ENCODE measurements at regions not wholly inside any gene's neighbourhood (a gene's known extent, or its start where the extent isn't known, plus 50 kb on each side); places are given as distances from the start of the nearest gene placed in this dataset.

DNA sequence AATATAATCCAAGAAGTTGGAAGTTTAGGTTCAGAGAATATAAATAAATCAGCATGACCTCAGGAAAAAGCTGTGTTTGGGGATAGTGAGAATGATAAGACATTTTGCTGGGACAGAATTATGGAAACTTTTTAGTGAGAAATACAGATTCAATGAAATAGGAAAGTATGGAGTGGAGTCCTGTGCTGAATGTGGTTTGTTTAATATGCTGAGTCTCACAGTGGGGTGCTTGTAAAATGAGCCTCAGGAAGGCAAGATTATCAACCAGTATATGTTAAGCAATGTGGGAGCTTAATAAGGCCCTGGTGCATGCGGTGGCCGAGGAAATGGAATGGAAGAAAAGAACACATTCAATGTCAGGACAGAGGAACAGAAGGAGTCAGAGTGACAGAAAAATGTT is 1554.7 kb upstream of the TENM3 start:
- DNase-seq (no peak), ATAC-seq (replicated peaks in 1 of 4) (no peak)
- Histone ChIP-seq H3K4me3 (ENCODE audit: control insufficient read depth in 1 of 2, extremely low read depth in 1 of 2, low read length in 1 of 2) (no peak overlapping the region), H3K36me3 (ENCODE audit: control insufficient read depth in 2 of 2, extremely low read depth in 1 of 2, insufficient read depth in 1 of 2, low read length in 1 of 2) (no peaks in the 10 kb centered on the region), H3K9me3 (no peaks in the 10 kb centered on the region), H3K27me3 (replicated peaks in 1 of 2; ENCODE audit: control insufficient read depth in 2 of 2, extremely low read depth in 1 of 2, insufficient read depth in 2 of 2, low read length in 1 of 2) (no peaks in the 10 kb centered on the region), H3K27ac (ENCODE audit: low read length) (no peak overlapping the region), H3K4me1 (ENCODE audit: control insufficient read depth in 1 of 2, extremely low read depth in 1 of 2, insufficient read depth in 2 of 2, low read length in 2 of 2) (no peaks in the 10 kb centered on the region)
- H3K9me3 Mint-ChIP-seq: peaks cover 0 to 14% (median 4%) of the 10 kb centered on the region in 3 donors
- no peaks in the 10 kb centered on the region for H3K4me1 Mint-ChIP-seq
- no peaks in the 10 kb centered on the region for H3K27me3 Mint-ChIP-seq
- no peak overlapping the region for H3K4me3 Mint-ChIP-seq
- CTCF ChIA-PET: no interaction called here
- H3K27ac Mint-ChIP-seq: no peak overlapping the region
- 94% methylated on average over 2 of the region's 2 CpGs for WGBS (ENCODE audit: insufficient coverage)
- no peaks in the 10 kb centered on the region for H3K36me3 Mint-ChIP-seq
- POLR2A ChIA-PET: no interaction called here

DNA sequence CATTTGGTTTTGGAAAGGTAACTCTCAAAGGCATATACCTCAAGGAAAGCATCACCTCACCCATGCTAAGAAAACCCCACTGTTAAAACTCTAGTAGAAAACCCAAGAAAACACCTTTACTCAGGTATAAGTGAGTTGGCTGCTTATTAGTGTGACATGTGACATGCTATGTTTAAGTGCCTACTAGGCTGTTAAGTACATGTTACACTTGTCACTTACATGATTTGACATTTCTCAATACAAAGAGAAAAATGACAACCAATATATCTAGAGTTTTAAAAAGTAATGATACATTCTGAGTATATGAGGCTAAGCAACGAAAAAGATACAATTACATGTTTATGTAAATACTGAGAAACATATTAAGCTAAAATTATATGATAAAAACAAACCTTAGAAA is 1548.3 kb upstream of the TENM3 start:
- no peaks in the 10 kb centered on the region for H3K4me1 Mint-ChIP-seq
- no peak overlapping the region for H3K4me3 Mint-ChIP-seq

DNA sequence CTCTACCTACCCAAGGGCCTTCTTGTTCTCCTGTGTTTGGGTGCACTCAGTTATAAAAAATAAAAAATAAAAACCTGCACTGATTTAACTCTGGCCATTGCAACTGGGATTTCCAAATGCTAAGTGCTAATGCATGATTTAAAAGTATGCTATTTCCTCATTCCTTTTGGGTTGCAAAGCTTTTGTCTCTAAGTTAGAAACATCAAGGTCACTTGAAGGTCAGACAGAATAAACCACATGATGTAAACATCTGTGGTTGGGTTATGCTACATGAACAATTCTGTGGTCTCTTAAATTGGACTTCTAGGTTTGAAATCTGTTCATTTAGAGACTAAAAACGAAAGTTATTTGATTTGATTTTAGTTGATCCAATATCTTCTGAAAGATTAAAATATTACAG is 1547.4 kb upstream of the TENM3 start:
- no peak overlapping the region for H3K4me3 ChIP-seq (ENCODE audit: control insufficient read depth in 1 of 2, extremely low read depth in 1 of 2, low read length in 1 of 2)
- H3K9me3 ChIP-seq: no peaks in the 10 kb centered on the region
- H3K36me3 ChIP-seq (ENCODE audit: control insufficient read depth in 2 of 2, extremely low read depth in 1 of 2, insufficient read depth in 1 of 2, low read length in 1 of 2): no peaks in the 10 kb centered on the region
- Mint-ChIP-seq H3K4me1 (no peaks in the 10 kb centered on the region), H3K9me3 (peaks cover 2 to 11% (median 10%) of the 10 kb centered on the region in 3 donors), H3K27me3 (no peaks in the 10 kb centered on the region), H3K36me3 (no peaks in the 10 kb centered on the region), H3K27ac (no peak overlapping the region), H3K4me3 (no peak overlapping the region)
- ATAC-seq (replicated peaks in 1 of 4): no peak
- H3K4me1 ChIP-seq (ENCODE audit: control insufficient read depth in 1 of 2, extremely low read depth in 1 of 2, insufficient read depth in 2 of 2, low read length in 2 of 2): no peaks in the 10 kb centered on the region
- ChIA-PET POLR2A (no interaction called here), CTCF (no interaction called here)
- WGBS (ENCODE audit: insufficient coverage): no CpG with 5 or more reads among the region's 1 CpG
- DNase-seq: no peak
- no peaks in the 10 kb centered on the region for H3K27me3 ChIP-seq (replicated peaks in 1 of 2; ENCODE audit: control insufficient read depth in 2 of 2, extremely low read depth in 1 of 2, insufficient read depth in 2 of 2, low read length in 1 of 2)
- H3K27ac ChIP-seq (ENCODE audit: low read length): no peak overlapping the region

More for the DNA sequence above, 1548.3 kb upstream of the TENM3 start:
- Mint-ChIP-seq H3K27me3 (no peaks in the 10 kb centered on the region), H3K36me3 (no peaks in the 10 kb centered on the region), H3K9me3 (peaks cover 2 to 11% (median 10%) of the 10 kb centered on the region in 3 donors), H3K27ac (no peak overlapping the region)
- Histone ChIP-seq H3K36me3 (ENCODE audit: control insufficient read depth in 2 of 2, extremely low read depth in 1 of 2, insufficient read depth in 1 of 2, low read length in 1 of 2) (no peaks in the 10 kb centered on the region), H3K27me3 (replicated peaks in 1 of 2; ENCODE audit: control insufficient read depth in 2 of 2, extremely low read depth in 1 of 2, insufficient read depth in 2 of 2, low read length in 1 of 2) (no peaks in the 10 kb centered on the region), H3K4me1 (ENCODE audit: control insufficient read depth in 1 of 2, extremely low read depth in 1 of 2, insufficient read depth in 2 of 2, low read length in 2 of 2) (no peaks in the 10 kb centered on the region), H3K4me3 (ENCODE audit: control insufficient read depth in 1 of 2, extremely low read depth in 1 of 2, low read length in 1 of 2) (no peak overlapping the region), H3K9me3 (no peaks in the 10 kb centered on the region), H3K27ac (ENCODE audit: low read length) (no peak overlapping the region)
- WGBS (ENCODE audit: insufficient coverage): no CpG with 5 or more reads among the region's 1 CpG
- POLR2A ChIA-PET: no interaction called here
- CTCF ChIA-PET: no interaction called here
- ATAC-seq (replicated peaks in 1 of 4) (no peak), DNase-seq (no peak)

DNA sequence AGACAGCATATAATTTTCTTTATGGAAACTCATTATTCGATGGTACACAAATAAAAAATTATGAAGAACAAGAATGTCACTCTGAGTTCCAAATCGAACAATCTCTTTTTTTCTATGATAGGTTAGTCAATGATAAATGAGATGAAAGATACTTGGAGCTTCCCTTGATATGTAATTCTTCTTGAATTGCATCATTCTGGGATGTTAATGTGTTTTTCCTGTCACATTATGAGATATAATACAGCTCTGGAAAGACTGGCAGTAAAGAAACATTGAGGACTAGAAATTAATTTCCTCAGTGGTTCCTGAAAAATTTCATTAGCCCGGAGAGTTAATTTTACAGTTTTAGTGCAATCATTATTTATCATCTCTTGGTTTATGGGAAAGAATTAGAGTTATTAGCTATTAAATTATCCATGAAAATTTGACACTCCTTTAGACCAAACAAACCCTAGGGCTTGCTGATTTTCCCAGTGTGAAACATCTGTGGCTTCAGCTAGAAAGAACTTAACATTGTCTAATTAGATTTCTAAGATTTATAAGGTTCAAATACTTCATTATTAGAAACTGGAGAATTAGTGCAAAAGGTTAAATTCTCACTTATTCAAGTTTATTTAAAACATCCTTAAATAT is 1546.6 kb upstream of the TENM3 start:
- no peak for ATAC-seq (replicated peaks in 1 of 4)
- H3K4me3 Mint-ChIP-seq: no peak overlapping the region
- ChIA-PET CTCF (interaction anchor here in 1 of 2 donors (0.6 kb wide), 1 partner anchor 338 kb away, joined by 3 read pairs; no protein-coding TSS in a partner anchor), POLR2A (no interaction called here)
- no peaks in the 10 kb centered on the region for H3K9me3 ChIP-seq
- no peak overlapping the region for H3K27ac Mint-ChIP-seq
- H3K4me1 Mint-ChIP-seq: no peaks in the 10 kb centered on the region
- WGBS (ENCODE audit: insufficient coverage): no CpG with 5 or more reads among the region's 3 CpGs
- no peaks in the 10 kb centered on the region for H3K27me3 Mint-ChIP-seq
- H3K27me3 ChIP-seq (replicated peaks in 1 of 2; ENCODE audit: control insufficient read depth in 2 of 2, extremely low read depth in 1 of 2, insufficient read depth in 2 of 2, low read length in 1 of 2): no peaks in the 10 kb centered on the region
- peaks cover 2 to 11% (median 10%) of the 10 kb centered on the region in 3 donors for H3K9me3 Mint-ChIP-seq
- no peaks in the 10 kb centered on the region for H3K36me3 Mint-ChIP-seq
- no peaks in the 10 kb centered on the region for H3K36me3 ChIP-seq (ENCODE audit: control insufficient read depth in 2 of 2, extremely low read depth in 1 of 2, insufficient read depth in 1 of 2, low read length in 1 of 2)
- H3K4me1 ChIP-seq (ENCODE audit: control insufficient read depth in 1 of 2, extremely low read depth in 1 of 2, insufficient read depth in 2 of 2, low read length in 2 of 2): no peaks in the 10 kb centered on the region
- H3K27ac ChIP-seq (ENCODE audit: low read length): no peak overlapping the region
- no peak for DNase-seq
- no peak overlapping the region for H3K4me3 ChIP-seq (ENCODE audit: control insufficient read depth in 1 of 2, extremely low read depth in 1 of 2, low read length in 1 of 2)

DNA sequence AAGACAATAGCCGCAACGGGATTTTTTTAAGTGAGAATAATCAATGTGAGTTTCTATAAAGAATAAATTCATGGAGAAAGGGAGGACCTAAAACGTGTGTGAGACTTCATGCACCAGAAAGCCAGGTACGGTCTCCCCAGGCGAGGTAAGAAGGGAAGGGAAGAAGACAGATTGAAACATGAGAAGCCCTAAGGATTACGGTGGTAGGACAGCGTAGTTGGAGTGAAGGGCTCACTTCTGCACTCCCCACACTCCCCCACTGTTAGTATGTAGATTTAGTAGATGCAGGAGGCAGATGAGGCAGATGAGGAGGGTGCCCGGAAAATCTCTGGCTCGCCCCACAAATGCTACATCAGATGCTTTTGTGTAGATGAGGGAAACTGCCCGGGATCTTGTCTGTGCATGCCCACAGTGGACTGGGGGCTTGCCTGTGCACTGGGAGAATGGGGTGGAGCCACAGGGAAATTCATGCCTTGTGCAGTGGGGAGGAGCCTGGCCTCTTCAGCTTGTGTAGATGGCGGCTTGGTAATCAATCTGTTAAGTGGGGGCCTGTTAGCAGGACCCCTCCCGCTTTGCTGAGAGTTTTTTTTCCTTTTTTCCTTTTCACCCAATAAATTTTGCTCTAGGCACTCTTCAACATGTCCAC is 1544.5 kb upstream of the TENM3 start:
- H3K9me3 ChIP-seq: no peaks in the 10 kb centered on the region
- no peaks in the 10 kb centered on the region for H3K36me3 ChIP-seq (ENCODE audit: control insufficient read depth in 2 of 2, extremely low read depth in 1 of 2, insufficient read depth in 1 of 2, low read length in 1 of 2)
- Mint-ChIP-seq H3K36me3 (no peaks in the 10 kb centered on the region), H3K4me1 (no peaks in the 10 kb centered on the region), H3K27me3 (no peaks in the 10 kb centered on the region), H3K27ac (no peak overlapping the region), H3K4me3 (no peak overlapping the region), H3K9me3 (peaks cover 2 to 10% (median 9%) of the 10 kb centered on the region in 3 donors)
- no peak for DNase-seq
- CTCF ChIA-PET: no interaction called here
- H3K27me3 ChIP-seq (replicated peaks in 1 of 2; ENCODE audit: control insufficient read depth in 2 of 2, extremely low read depth in 1 of 2, insufficient read depth in 2 of 2, low read length in 1 of 2): no peaks in the 10 kb centered on the region
- no peak overlapping the region for H3K4me3 ChIP-seq (ENCODE audit: control insufficient read depth in 1 of 2, extremely low read depth in 1 of 2, low read length in 1 of 2)
- no peaks in the 10 kb centered on the region for H3K4me1 ChIP-seq (ENCODE audit: control insufficient read depth in 1 of 2, extremely low read depth in 1 of 2, insufficient read depth in 2 of 2, low read length in 2 of 2)
- H3K27ac ChIP-seq (ENCODE audit: low read length): no peak overlapping the region
- POLR2A ChIA-PET: no interaction called here
- WGBS (ENCODE audit: insufficient coverage): 96% methylated on average over 3 of the region's 12 CpGs
- ATAC-seq (replicated peaks in 1 of 4): no peak

DNA sequence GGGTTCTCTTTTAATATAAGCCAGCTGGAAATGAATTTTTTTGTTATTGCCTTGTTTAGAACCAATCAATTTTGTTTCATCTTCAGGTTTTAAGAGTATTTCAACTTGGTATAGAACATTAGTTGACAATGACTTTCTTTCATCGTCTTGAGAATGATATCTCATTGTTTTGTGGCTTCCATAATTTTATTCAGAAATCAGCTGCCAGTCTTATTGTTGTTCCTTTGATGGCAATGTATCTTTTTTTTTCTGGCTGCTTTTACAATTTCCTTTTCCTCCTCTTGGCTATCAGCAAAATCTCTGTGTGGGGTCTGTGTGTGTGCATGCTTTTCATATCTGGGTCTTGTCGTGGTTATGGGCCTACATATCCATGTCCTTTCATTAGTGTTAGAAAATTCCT is 1536.4 kb upstream of the TENM3 start:
- Mint-ChIP-seq H3K9me3 (peaks cover 4 to 26% (median 7%) of the 10 kb centered on the region in 3 donors), H3K27ac (no peak overlapping the region), H3K4me3 (no peak overlapping the region), H3K4me1 (no peaks in the 10 kb centered on the region), H3K27me3 (no peaks in the 10 kb centered on the region), H3K36me3 (no peaks in the 10 kb centered on the region)
- H3K9me3 ChIP-seq: no peaks in the 10 kb centered on the region
- no peak overlapping the region for H3K4me3 ChIP-seq (ENCODE audit: control insufficient read depth in 1 of 2, extremely low read depth in 1 of 2, low read length in 1 of 2)
- DNase-seq (no peak), ATAC-seq (replicated peaks in 1 of 4) (no peak)
- no peaks in the 10 kb centered on the region for H3K4me1 ChIP-seq (ENCODE audit: control insufficient read depth in 1 of 2, extremely low read depth in 1 of 2, insufficient read depth in 2 of 2, low read length in 2 of 2)
- H3K27me3 ChIP-seq (replicated peaks in 1 of 2; ENCODE audit: control insufficient read depth in 2 of 2, extremely low read depth in 1 of 2, insufficient read depth in 2 of 2, low read length in 1 of 2): no peaks in the 10 kb centered on the region
- no peaks in the 10 kb centered on the region for H3K36me3 ChIP-seq (ENCODE audit: control insufficient read depth in 2 of 2, extremely low read depth in 1 of 2, insufficient read depth in 1 of 2, low read length in 1 of 2)
- POLR2A ChIA-PET: no interaction called here
- no peak overlapping the region for H3K27ac ChIP-seq (ENCODE audit: low read length)
- CTCF ChIA-PET: no interaction called here
- WGBS (ENCODE audit: insufficient coverage): no CpG with 5 or more reads among the region's 2 CpGs
